Natural killer cell (primary cell): ENCODE measurements at regions not wholly inside any gene's neighbourhood (a gene's known extent, or its start where the extent isn't known, plus 50 kb on each side); places are given as distances from the start of the nearest gene placed in this dataset.

Experiments used
- ATAC-seq, 3 donors: fragments of 150-1000 bp in 2 of 3; fragments of 200-7000 bp in 1 of 3; cut with Tn5 transposase; 1 replicate in 1 of 3; 2 replicates in 2 of 3; pipeline ENCODE4 v1.10.0; 2021; ENCODE audit warnings: mild to moderate bottlenecking in 2 of 3, moderate library complexity in 2 of 3
- DNase-seq, 2 donors: peaks; one replicate each; pipeline versions ENCODE4 v3.0.0 to v3.0.0-alpha.2; 2013 to 2021; ENCODE audit warnings: mixed read lengths in 1 of 2
- H3K27ac ChIP-seq: one replicate; pipeline ENCODE4 v1.5.1; 2013; ENCODE audit warnings: mild to moderate bottlenecking, low read length
- H3K27me3 ChIP-seq: one replicate; pipeline ENCODE4 v1.6.1; 2013; ENCODE audit warnings: low read length; ENCODE audit not compliant: control insufficient read depth, insufficient read depth
- H3K36me3 ChIP-seq: one replicate; pipeline ENCODE4 v1.6.1; 2013; ENCODE audit warnings: low read length; ENCODE audit not compliant: control insufficient read depth, insufficient read depth
- H3K4me1 ChIP-seq: one replicate; pipeline ENCODE4 v1.6.1; 2013; ENCODE audit warnings: low read length; ENCODE audit not compliant: control insufficient read depth, insufficient read depth
- H3K4me3 ChIP-seq: one replicate; pipeline ENCODE4 v1.5.1; 2013; ENCODE audit warnings: low read length
- H3K9me3 ChIP-seq: one replicate; pipeline ENCODE4 v1.6.1; 2013; ENCODE audit warnings: low read length; ENCODE audit not compliant: control insufficient read depth, insufficient read depth
- H3K27ac Mint-ChIP-seq, 2 donors: one replicate each; pipeline ENCODE4 v1.8.0; 2022; ENCODE audit warnings: mild to moderate bottlenecking in 2 of 2, mixed read lengths in 2 of 2, moderate library complexity in 1 of 2
- H3K27me3 Mint-ChIP-seq, 2 donors: one replicate each; pipeline ENCODE4 v1.8.0; 2022; ENCODE audit warnings: low read depth in 2 of 2, mixed read lengths in 2 of 2
- H3K36me3 Mint-ChIP-seq: one replicate; pipeline ENCODE4 v1.8.0; 2022; ENCODE audit warnings: mixed read lengths
- H3K4me1 Mint-ChIP-seq, 2 donors: one replicate each; pipeline ENCODE4 v1.8.0; 2022; ENCODE audit warnings: mixed read lengths in 2 of 2
- H3K4me3 Mint-ChIP-seq: one replicate; pipeline ENCODE4 v1.8.0; 2022; ENCODE audit warnings: mild to moderate bottlenecking, moderate library complexity, mixed read lengths
- H3K9me3 Mint-ChIP-seq, 2 donors: one replicate each; pipeline ENCODE4 v1.8.0; 2022; ENCODE audit warnings: mixed read lengths in 2 of 2
- CTCF ChIP-seq: fragments of 200-600 bp; IDR thresholded peaks from one replicate; pipeline ENCODE4 v1.8.0; 2022; ENCODE audit warnings: antibody characterized with exemption
- WGBS: methylation state at CpG from one replicate; pipeline ENCODE4 v1.1.7; 2013; ENCODE audit warnings: missing lambda C conversion rate; ENCODE audit not compliant: insufficient coverage; 5-methylcytosine and 5-hydroxymethylcytosine counted together
- intact Hi-C: fragments of 100-400 bp; cut with micrococcal nuclease; formaldehyde crosslinking; loops from one replicate; pipeline ENCODE4 v1.14.2; 2022

GRCh38 chr6:168160506-168161370 lies 81.7 kb upstream of the FRMD1 start:
- Mint-ChIP-seq H3K36me3 (no peaks in the 10 kb centered on the region), H3K27me3 (peaks cover 3 to 27% of the 10 kb centered on the region in 2 donors), H3K4me1 (no peaks in the 10 kb centered on the region), H3K27ac (no peak overlapping the region), H3K9me3 (no peaks in the 10 kb centered on the region), H3K4me3 (no peak overlapping the region)
- H3K4me1 ChIP-seq = no peaks in the 10 kb centered on the region
- ATAC-seq = no peak
- no peak overlapping the region for H3K4me3 ChIP-seq
- DNase-seq = no peak
- no peaks in the 10 kb centered on the region for H3K9me3 ChIP-seq
- intact Hi-C loops = no loop called here
- no peak for TF ChIP-seq CTCF
- H3K36me3 ChIP-seq = no peaks in the 10 kb centered on the region
- WGBS = 88% methylated on average over 25 of the region's 25 CpGs
- no peak overlapping the region for H3K27ac ChIP-seq
- H3K27me3 ChIP-seq = peaks cover 3% of the 10 kb centered on the region

DNA sequence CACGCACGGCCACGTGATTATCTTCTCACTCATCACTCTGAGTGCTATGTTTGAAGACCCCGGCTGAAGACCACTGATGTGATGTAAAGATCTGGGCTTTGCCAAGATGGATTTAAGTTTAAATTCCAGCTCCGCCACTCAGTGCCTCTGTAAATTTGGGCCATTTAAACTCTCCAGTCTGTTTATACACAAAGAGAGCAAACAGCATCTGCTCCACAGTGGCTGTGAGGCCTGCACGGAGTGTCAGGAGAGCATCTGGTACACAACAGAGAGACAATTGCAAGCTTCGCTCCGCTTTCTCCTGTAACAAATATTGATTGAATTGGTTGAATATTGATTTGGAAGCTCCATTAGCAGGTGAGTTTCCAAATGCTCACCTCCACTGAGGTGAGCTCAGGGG lies 80.5 kb upstream of the FRMD1 start:
- Mint-ChIP-seq H3K27me3 (peaks cover 4 to 31% of the 10 kb centered on the region in 2 donors), H3K4me3 (no peak overlapping the region), H3K4me1 (no peaks in the 10 kb centered on the region), H3K9me3 (no peaks in the 10 kb centered on the region), H3K27ac (no peak overlapping the region), H3K36me3 (no peaks in the 10 kb centered on the region)
- ATAC-seq (no peak), DNase-seq (no peak)
- H3K9me3 ChIP-seq = no peaks in the 10 kb centered on the region
- H3K27me3 ChIP-seq = peaks cover 3% of the 10 kb centered on the region
- H3K27ac ChIP-seq = no peak overlapping the region
- no peaks in the 10 kb centered on the region for H3K36me3 ChIP-seq
- no peak overlapping the region for H3K4me3 ChIP-seq
- 85% methylated on average over 8 of the region's 8 CpGs for WGBS
- no peaks in the 10 kb centered on the region for H3K4me1 ChIP-seq
- intact Hi-C loops = no loop called here
- TF ChIP-seq CTCF = no peak

GRCh38 chr6:168158980-168159349 lies 80.0 kb upstream of the FRMD1 start:
- DNase-seq (no peak), ATAC-seq (no peak)
- Histone ChIP-seq H3K4me1 (no peaks in the 10 kb centered on the region), H3K4me3 (no peak overlapping the region), H3K36me3 (no peaks in the 10 kb centered on the region), H3K9me3 (no peaks in the 10 kb centered on the region), H3K27me3 (peaks cover 3% of the 10 kb centered on the region), H3K27ac (no peak overlapping the region)
- Mint-ChIP-seq H3K27me3 (peaks cover 9 to 37% of the 10 kb centered on the region in 2 donors), H3K9me3 (no peaks in the 10 kb centered on the region), H3K27ac (no peak overlapping the region), H3K4me1 (no peaks in the 10 kb centered on the region), H3K36me3 (no peaks in the 10 kb centered on the region), H3K4me3 (no peak overlapping the region)
- no peak for TF ChIP-seq CTCF
- 94% methylated on average over 11 of the region's 11 CpGs for WGBS
- intact Hi-C loops = no loop called here
